ENCODE measurements at regions not wholly inside any gene's neighbourhood (a gene's known extent, or its start where the extent isn't known, plus 50 kb on each side); places are given as distances from the start of the nearest gene placed in this dataset.

GRCh38 chr9:87022178-87022577 is 74.9 kb upstream of the GAS1 start:
- TF ChIP-seq CTCF (IDR thresholded peaks at IDR 0.05) (no peak), POLR2A (IDR thresholded peaks at IDR 0.05) (no peak)
